Neural progenitor cell (in vitro differentiated cells): ENCODE measurements at regions not wholly inside any gene's neighbourhood (a gene's known extent, or its start where the extent isn't known, plus 50 kb on each side); places are given as distances from the start of the nearest gene placed in this dataset.

Experiments
- DNase-seq: peaks from one replicate; pipeline ENCODE4 v3.0.0-alpha.2; 2016; ENCODE audit warnings: low spot score
- H2AFZ ChIP-seq: fragments of 200-600 bp; sonication (generic); replicated peaks from 2 replicates; pipeline ENCODE4 v1.6.1; 2016; ENCODE audit warnings: antibody characterized with exemption
- H3F3A ChIP-seq: fragments of 200-600 bp; sonication (generic); 2 replicates; pipeline ENCODE4 v1.6.1; 2016; ENCODE audit warnings: antibody characterized with exemption, low read depth
- H3K27ac ChIP-seq: fragments of 200-600 bp; sonication (generic); 2 replicates; pipeline ENCODE4 v1.5.1; 2016; ENCODE audit warnings: mild to moderate bottlenecking
- H3K27me3 ChIP-seq: fragments of 200-600 bp; sonication (generic); 2 replicates; pipeline ENCODE4 v1.6.1; 2016; ENCODE audit warnings: mild to moderate bottlenecking, moderate library complexity
- H3K36me3 ChIP-seq: fragments of 200-600 bp; sonication (generic); 2 replicates; pipeline ENCODE4 v1.5.1; 2016
- H3K4me1 ChIP-seq: fragments of 200-600 bp; sonication (generic); 2 replicates; pipeline ENCODE4 v1.6.1; 2016; ENCODE audit warnings: mixed run types
- H3K4me2 ChIP-seq: fragments of 200-600 bp; sonication (generic); 2 replicates; pipeline ENCODE4 v1.6.1; 2016
- H3K4me3 ChIP-seq: fragments of 200-600 bp; sonication (generic); 2 replicates; pipeline ENCODE4 v1.5.1; 2016
- H3K79me2 ChIP-seq: fragments of 200-600 bp; sonication (generic); 2 replicates; pipeline ENCODE4 v1.6.1; 2016; ENCODE audit warnings: low read depth
- H3K9ac ChIP-seq: fragments of 200-600 bp; sonication (generic); 2 replicates; pipeline ENCODE4 v1.6.1; 2016
- H3K9me3 ChIP-seq: fragments of 200-600 bp; sonication (generic); 2 replicates; pipeline ENCODE4 v1.5.1; 2016; ENCODE audit warnings: low read depth
- H4K20me1 ChIP-seq: fragments of 200-600 bp; sonication (generic); 2 replicates; pipeline ENCODE4 v1.6.1; 2016; ENCODE audit warnings: low read depth
- H3K27ac Mint-ChIP-seq: 3 replicates; pipeline ENCODE4 v1.8.0; 2021; ENCODE audit warnings: mixed read lengths
- H3K27me3 Mint-ChIP-seq: 2 replicates; pipeline ENCODE4 v1.8.0; 2022; ENCODE audit warnings: low read depth, mild to moderate bottlenecking, inconsistent platforms, moderate library complexity, mixed read lengths; ENCODE audit not compliant: insufficient read depth
- H3K36me3 Mint-ChIP-seq: 3 replicates; pipeline ENCODE4 v1.8.0; 2021; ENCODE audit warnings: mixed read lengths
- H3K4me1 Mint-ChIP-seq: 3 replicates; pipeline ENCODE4 v1.8.0; 2021; ENCODE audit warnings: mixed read lengths
- H3K4me3 Mint-ChIP-seq: 3 replicates; pipeline ENCODE4 v1.8.0; 2021; ENCODE audit warnings: mild to moderate bottlenecking, moderate library complexity, mixed read lengths
- H3K9me3 Mint-ChIP-seq: 3 replicates; pipeline ENCODE4 v1.8.0; 2020; ENCODE audit warnings: mixed read lengths
- EZH2 ChIP-seq: fragments of 200-600 bp; sonication (generic); IDR thresholded peaks from 2 replicates; pipeline ENCODE4 v1.6.1; 2017; ENCODE audit warnings: antibody characterized with exemption, mild to moderate bottlenecking, moderate library complexity
- EZH2phosphoT487 ChIP-seq: fragments of 200-600 bp; sonication (generic); IDR thresholded peaks from 2 replicates; pipeline ENCODE4 v1.6.1; 2017; ENCODE audit warnings: antibody characterized with exemption
- TF ChIP-seq, protein P1 (sequence below): fragments of 200-600 bp; sonication (generic); IDR thresholded peaks from 2 replicates; pipeline ENCODE4 v1.5.1; 2017; ENCODE audit warnings: antibody characterized with exemption, mild to moderate bottlenecking

DNA sequence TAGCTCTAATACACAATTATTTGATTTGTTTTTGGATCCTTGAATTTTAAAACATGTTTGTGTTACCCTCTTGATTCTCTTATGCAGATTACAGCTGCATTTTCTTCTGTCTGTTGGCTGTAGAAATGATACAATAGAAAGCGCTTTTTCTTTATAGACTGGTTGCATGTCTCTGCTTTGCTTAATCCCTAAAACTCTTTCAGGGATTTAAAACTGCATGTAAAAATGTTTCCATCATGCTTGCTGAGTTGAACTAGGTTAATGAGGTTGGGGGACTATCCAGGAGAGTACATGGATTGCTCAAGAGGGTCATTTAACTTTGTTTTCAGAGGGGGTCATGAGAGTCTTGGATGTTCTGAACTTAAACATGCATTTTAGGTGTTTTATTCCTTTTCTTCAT lies 166.4 kb upstream of the IFNG-AS1 start:
- DNase-seq = no peak
- Mint-ChIP-seq H3K27me3 (no peaks in the 10 kb centered on the region), H3K27ac (no peak overlapping the region), H3K36me3 (no peaks in the 10 kb centered on the region), H3K4me1 (peaks cover 3% of the 10 kb centered on the region), H3K4me3 (no peak overlapping the region), H3K9me3 (no peaks in the 10 kb centered on the region)
- Histone ChIP-seq H2AFZ (no peak overlapping the region), H3K27ac (no peak overlapping the region), H3K9ac (no peak overlapping the region), H3F3A (no peaks in the 10 kb centered on the region), H3K27me3 (no peaks in the 10 kb centered on the region), H3K4me1 (no peaks in the 10 kb centered on the region), H3K36me3 (no peaks in the 10 kb centered on the region), H3K9me3 (no peaks in the 10 kb centered on the region), H4K20me1 (no peaks in the 10 kb centered on the region), H3K4me3 (no peak overlapping the region), H3K79me2 (no peaks in the 10 kb centered on the region), H3K4me2 (no peak overlapping the region)
- TF ChIP-seq EZH2phosphoT487 = no peak

DNA sequence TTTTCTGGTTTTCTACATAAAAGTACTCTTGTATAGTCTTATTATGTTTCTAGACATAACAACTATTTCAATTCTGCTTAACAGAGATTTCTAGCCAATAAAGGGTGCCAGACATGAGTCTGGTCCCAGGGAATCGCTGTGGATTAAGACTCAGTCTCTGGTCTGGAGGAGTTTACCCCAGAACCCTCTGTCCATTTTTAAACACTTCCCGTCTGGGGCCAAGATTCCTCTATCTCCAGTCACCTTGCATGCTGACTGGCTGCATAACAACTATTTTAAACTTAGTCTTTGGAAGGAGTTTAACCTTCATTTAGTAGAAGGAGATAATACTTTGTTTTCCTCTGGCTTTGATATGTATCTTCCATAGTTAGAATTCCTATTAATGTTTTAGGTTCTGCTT lies 163.1 kb upstream of the IFNG-AS1 start:
- Mint-ChIP-seq H3K36me3 (no peaks in the 10 kb centered on the region), H3K9me3 (no peaks in the 10 kb centered on the region), H3K27ac (no peak overlapping the region), H3K27me3 (no peaks in the 10 kb centered on the region), H3K4me3 (no peak overlapping the region), H3K4me1 (peaks cover 5% of the 10 kb centered on the region)
- Histone ChIP-seq H3K27ac (no peak overlapping the region), H3K36me3 (no peaks in the 10 kb centered on the region), H3K4me1 (no peaks in the 10 kb centered on the region), H3K4me3 (no peak overlapping the region), H3K9ac (no peak overlapping the region), H3K27me3 (no peaks in the 10 kb centered on the region), H3K9me3 (no peaks in the 10 kb centered on the region), H3K79me2 (no peaks in the 10 kb centered on the region), H2AFZ (no peak overlapping the region), H4K20me1 (no peaks in the 10 kb centered on the region), H3K4me2 (no peak overlapping the region), H3F3A (no peaks in the 10 kb centered on the region)
- TF ChIP-seq EZH2 = no peak
- no peak for DNase-seq

DNA sequence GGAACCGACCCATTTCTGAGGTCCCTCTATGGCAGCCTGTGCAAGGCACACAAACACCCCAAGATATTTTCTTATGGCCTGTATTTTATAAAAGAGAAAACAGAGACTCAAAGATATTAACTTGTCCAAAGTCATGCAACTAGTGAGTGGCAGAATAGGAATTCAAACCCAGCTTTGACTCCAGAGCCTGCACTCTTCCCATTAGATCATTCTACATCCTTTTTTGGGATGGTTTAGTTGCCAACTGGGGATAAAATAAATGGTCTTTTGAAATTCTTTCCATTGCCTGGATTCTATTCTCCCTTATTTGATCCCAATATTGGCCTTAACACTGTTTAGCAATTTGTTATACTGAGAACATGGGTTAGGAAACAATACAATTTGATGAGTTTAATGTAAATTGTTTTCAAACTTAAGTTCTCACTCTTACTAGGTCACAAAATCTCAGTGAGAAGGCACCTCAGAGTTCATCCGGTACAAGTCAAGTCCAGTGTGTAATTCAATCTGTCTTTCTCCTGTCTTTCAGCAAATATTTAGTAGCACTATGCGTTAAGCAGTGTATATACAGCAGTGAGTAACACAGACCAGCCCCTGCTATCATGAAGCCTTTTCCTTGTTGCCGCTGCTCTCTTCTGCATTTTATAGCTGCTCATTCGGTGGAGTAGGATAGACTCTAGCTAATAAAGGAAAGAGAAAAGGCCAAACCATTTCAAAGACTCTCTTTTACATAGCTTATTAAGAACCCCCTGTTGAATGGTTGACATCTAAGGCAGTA lies 162.1 kb upstream of the IFNG-AS1 start:
- Histone ChIP-seq H3K4me3 (no peak overlapping the region), H3K9me3 (no peaks in the 10 kb centered on the region), H3K4me1 (no peaks in the 10 kb centered on the region), H3F3A (no peaks in the 10 kb centered on the region), H3K36me3 (no peaks in the 10 kb centered on the region), H4K20me1 (no peaks in the 10 kb centered on the region), H3K79me2 (no peaks in the 10 kb centered on the region), H2AFZ (peak overlapping the region; percentile 69), H3K4me2 (no peak overlapping the region), H3K27me3 (no peaks in the 10 kb centered on the region), H3K27ac (no peak overlapping the region), H3K9ac (no peak overlapping the region)
- DNase-seq = no peak
- Mint-ChIP-seq H3K9me3 (no peaks in the 10 kb centered on the region), H3K27ac (no peak overlapping the region), H3K36me3 (no peaks in the 10 kb centered on the region), H3K27me3 (no peaks in the 10 kb centered on the region), H3K4me1 (peaks cover 5% of the 10 kb centered on the region), H3K4me3 (no peak overlapping the region)
- TF ChIP-seq EZH2phosphoT487 (no peak), EZH2 (no peak)
- TF ChIP-seq, protein P1, sequence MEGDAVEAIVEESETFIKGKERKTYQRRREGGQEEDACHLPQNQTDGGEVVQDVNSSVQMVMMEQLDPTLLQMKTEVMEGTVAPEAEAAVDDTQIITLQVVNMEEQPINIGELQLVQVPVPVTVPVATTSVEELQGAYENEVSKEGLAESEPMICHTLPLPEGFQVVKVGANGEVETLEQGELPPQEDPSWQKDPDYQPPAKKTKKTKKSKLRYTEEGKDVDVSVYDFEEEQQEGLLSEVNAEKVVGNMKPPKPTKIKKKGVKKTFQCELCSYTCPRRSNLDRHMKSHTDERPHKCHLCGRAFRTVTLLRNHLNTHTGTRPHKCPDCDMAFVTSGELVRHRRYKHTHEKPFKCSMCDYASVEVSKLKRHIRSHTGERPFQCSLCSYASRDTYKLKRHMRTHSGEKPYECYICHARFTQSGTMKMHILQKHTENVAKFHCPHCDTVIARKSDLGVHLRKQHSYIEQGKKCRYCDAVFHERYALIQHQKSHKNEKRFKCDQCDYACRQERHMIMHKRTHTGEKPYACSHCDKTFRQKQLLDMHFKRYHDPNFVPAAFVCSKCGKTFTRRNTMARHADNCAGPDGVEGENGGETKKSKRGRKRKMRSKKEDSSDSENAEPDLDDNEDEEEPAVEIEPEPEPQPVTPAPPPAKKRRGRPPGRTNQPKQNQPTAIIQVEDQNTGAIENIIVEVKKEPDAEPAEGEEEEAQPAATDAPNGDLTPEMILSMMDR = no peak

DNA sequence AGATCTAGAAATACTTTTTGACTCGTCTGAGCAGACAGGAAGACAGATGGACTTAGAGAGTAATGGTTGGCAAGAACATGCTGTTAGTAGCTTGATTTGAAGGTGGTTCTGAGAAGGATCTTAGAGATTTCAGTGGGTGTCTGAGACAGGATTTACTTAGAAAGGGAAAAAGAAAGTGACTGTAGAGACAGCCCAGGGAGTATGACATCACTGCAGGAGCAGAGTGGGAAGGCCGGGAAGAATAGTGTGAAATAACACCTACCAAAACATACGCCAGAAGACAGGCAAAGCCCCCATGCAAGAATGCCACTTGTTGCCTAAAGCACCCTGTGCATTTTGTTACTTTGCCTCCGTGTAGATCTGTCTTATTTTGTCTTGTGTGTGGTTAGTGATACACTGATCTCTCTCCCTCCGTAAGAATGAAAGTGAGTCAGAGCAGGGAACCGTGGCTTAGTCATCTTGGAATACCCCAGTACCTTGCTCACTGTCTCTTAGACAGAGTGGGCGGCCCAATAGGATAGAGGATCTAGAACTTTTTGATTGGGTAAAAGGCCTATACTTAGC lies 161.3 kb upstream of the IFNG-AS1 start:
- H3K4me3 Mint-ChIP-seq = no peak overlapping the region
- H3F3A ChIP-seq = no peaks in the 10 kb centered on the region
- no peaks in the 10 kb centered on the region for H4K20me1 ChIP-seq
- no peak for DNase-seq
- no peaks in the 10 kb centered on the region for H3K27me3 ChIP-seq
- no peaks in the 10 kb centered on the region for H3K9me3 Mint-ChIP-seq
- peak overlapping the region; percentile 1 for H3K27ac Mint-ChIP-seq
- H3K36me3 ChIP-seq = no peaks in the 10 kb centered on the region
- H3K79me2 ChIP-seq = no peaks in the 10 kb centered on the region
- H2AFZ ChIP-seq = peak overlapping the region; percentile 69
- H3K4me1 Mint-ChIP-seq = peaks cover 5% of the 10 kb centered on the region
- TF ChIP-seq, protein P1 = no peak
- no peak for TF ChIP-seq EZH2
- no peak for TF ChIP-seq EZH2phosphoT487
- no peak overlapping the region for H3K4me3 ChIP-seq
- no peak overlapping the region for H3K27ac ChIP-seq
- H3K27me3 Mint-ChIP-seq = no peaks in the 10 kb centered on the region
- H3K4me1 ChIP-seq = no peaks in the 10 kb centered on the region
- H3K9me3 ChIP-seq = no peaks in the 10 kb centered on the region
- H3K9ac ChIP-seq = no peak overlapping the region
- H3K4me2 ChIP-seq = no peak overlapping the region
- no peaks in the 10 kb centered on the region for H3K36me3 Mint-ChIP-seq
